ENCODE measurements at regions not wholly inside any gene's neighbourhood (a gene's known extent, or its start where the extent isn't known, plus 50 kb on each side); places are given as distances from the start of the nearest gene placed in this dataset.

DNA sequence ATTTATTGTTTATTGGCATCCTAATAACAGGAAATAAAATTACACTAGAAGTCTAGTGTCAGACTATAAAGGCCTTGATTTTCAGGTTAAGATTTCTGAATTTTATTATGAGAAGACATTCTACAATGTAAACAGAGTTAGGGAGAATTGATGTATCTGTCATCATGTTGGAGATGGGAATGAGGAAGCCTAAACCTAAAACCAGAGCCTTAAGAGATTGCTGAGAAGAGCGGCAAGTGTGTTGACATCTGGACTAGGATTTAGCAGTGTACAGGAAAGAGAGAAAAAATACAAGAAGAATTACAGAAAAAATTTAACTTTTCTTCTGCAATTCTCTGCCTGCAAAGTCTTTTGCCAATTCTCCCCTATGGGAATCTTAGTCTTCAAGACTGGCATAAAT lies 525.5 kb downstream of the NR2F1-AS1 start:
- TF ChIP-seq GATA2 (IDR thresholded peaks at IDR 0.05; ENCODE audit: low read depth, low read length) = no peak
- no peak for TF ChIP-seq GATA3 (IDR thresholded peaks at IDR 0.05; ENCODE audit: low read depth, low read length)

DNA sequence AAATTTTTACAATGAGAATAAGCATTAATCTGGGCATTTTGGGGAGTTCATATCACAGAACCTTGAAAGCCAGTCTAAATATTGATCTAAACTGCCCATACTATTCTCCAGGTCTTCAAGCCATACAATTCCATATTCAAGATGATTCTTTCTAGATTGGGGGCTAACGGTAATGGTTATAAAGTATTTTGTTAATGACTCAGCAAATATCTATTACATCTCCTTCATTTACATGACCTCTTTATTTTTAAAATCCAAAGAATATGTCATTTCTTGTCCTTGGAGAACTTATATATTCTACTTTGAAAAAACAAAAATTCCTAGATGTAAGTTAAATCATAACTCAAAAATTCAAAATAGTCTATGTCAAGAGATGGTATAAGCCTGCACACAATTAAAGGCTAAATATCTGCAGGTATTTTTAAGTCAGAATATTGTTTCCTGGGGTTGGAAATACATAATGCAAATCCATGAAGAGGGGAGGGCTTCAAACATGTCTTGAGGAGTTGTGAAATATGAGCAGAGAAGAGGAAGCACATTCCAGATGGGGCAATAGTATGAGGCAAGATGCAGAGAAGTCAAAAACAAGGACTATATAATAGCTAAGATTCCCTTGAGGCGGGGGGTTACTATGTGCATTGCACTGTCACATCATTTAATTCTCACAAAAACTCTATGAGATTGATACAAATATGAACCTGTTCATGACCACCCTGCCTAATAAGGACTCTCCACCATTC lies 526.4 kb downstream of the NR2F1-AS1 start:
- no peak for TF ChIP-seq GATA2 (IDR thresholded peaks at IDR 0.05; ENCODE audit: low read depth, low read length)
- TF ChIP-seq GATA3 (IDR thresholded peaks at IDR 0.05; ENCODE audit: low read depth, low read length) = no peak

DNA sequence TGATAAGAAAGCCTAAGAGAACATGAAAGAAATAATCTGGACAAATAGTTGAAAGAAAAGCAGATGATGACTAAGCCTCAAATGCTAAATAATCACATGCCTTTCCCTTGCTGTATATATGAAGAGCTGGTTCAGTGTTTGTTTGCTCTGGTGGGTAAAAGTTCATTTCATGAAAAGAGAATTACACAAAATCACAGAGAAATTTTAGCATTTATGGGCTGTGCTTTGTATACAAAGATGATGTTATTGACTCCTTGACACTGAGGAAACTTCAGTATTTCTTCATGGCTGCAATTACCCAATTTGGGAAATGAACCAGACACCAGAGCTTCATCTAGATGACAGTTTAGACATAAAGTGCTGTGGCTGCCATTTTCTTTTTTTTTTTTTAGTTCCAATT lies 527.2 kb downstream of the NR2F1-AS1 start:
- TF ChIP-seq GATA2 (IDR thresholded peaks at IDR 0.05; ENCODE audit: low read depth, low read length) = no peak
- no peak for TF ChIP-seq GATA3 (IDR thresholded peaks at IDR 0.05; ENCODE audit: low read depth, low read length)

DNA sequence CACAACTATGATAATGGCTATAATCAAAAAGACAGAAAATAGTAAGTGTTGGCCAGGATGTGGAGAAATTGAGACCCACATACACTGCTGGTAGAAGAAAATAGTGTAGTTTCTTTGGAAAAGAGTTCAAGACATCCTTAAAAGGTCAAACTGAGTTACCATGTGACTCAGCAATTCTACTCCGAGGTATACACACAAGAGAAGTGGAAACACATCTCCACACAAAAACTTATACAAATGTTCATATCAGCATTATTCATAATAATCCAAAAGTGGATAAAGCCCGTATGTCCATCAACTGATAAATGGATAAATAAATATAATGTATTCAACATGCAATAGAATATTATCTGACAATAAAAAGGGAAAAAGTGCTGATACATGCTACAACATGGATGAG lies 532.2 kb downstream of the NR2F1-AS1 start:
- TF ChIP-seq GATA2 (IDR thresholded peaks at IDR 0.05; ENCODE audit: low read depth, low read length) (no peak), GATA3 (IDR thresholded peaks at IDR 0.05; ENCODE audit: low read depth, low read length) (no peak)

DNA sequence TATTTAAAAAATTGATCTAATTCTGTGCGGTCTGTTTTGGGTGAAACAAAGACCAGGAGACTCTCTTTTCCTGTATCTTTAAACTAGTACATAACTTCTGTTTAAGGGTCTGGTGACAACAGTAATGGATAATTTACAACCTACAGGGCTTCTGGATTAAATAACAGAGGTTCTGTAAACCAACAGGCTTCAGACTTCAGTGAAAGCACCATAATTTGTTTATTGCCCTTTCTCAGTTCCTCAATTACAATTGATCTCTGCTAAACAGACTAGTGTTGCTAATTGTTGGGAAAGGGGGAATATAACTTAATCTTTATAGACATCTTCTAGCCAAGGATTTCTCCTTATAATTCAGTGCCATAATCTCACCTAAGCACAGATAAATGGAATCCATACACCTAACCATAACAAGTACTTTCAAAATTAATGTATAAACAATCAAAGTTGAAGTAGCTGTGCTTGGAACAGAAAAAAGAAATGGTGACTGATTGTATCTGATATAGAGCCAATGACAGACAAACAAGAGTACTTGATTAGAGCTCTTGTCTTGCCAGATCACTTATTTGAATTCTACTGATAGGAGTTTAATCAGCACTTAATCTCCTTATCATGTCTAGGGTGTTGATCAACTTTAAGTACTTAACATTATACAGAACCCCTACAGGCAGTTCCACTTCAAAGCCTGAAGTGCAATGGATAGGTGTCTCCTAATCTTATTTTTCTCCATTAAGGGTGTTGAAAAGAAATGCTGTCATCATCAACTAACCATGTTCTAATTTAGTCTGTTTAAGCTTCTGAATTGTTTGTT lies 536.0 kb downstream of the NR2F1-AS1 start:
- TF ChIP-seq GATA3 (IDR thresholded peaks at IDR 0.05; ENCODE audit: low read depth, low read length) (peak; percentile 96), GATA2 (IDR thresholded peaks at IDR 0.05; ENCODE audit: low read depth, low read length) (peak; percentile 71)

DNA sequence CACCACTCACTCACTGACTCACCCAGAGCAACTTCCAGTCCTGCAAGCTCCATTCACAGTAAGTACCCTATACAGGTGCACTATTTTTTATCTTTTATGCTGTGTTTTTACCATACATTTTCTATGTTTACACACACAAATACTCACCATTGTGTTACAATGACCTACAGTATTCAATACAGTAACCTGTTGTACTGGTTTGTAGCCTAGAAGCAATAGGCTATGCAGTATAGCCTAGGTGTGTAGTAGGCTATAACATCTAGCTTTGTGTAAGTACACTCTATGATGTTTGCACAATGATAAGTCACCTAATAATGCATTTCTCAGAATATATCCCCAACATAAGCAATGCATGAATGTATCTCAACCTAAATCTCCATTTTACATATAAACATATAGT lies 541.1 kb downstream of the NR2F1-AS1 start:
- TF ChIP-seq GATA3 (IDR thresholded peaks at IDR 0.05; ENCODE audit: low read depth, low read length) (no peak), GATA2 (IDR thresholded peaks at IDR 0.05; ENCODE audit: low read depth, low read length) (no peak)

DNA sequence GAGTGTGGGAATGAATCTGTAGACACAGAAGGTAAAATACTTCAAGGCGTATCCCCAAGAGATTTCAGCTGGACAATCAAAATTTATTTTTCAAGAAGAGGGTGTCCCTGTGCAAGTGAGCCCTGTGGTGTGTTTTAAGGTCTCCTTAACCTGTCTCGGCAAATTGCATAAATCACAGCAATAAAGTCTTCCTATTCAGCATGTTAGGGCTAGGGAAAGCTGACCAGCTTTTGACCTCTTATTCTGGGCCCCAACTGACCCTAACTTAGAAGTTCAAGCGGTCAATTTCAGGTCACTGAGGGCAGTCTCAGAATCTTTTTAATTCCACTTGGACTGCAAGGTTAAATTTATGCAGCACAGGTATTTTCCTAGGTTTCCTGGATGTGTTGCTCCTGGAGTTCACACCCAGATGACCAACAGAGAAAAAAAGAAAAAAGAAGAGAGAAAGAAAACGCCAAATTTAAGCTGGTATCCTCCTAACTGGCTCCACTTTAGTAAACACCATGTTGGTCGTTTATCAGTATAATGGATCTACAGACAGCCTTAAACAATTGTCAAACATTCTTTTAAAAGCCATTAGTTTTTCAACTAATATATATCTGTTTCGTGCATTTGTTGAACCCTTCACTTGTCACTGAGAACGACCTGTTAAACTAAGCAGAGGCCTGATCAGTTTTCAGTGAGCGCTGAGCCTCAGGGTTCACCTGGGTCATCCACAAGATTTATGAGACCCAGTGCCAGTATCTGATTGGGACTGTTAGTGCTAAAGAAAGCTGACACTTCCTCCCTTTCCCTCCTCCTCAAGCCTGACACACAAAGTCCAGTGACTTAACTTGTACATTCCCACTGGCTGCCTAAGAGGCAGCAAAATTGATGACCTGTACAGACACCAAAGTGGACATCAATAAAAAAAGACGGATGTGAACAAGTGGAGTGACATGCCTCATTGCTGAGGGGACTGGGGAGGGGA lies 546.1 kb downstream of the NR2F1-AS1 start:
- TF ChIP-seq GATA2 (IDR thresholded peaks at IDR 0.05; ENCODE audit: low read depth, low read length) = no peak
- no peak for TF ChIP-seq GATA3 (IDR thresholded peaks at IDR 0.05; ENCODE audit: low read depth, low read length)

DNA sequence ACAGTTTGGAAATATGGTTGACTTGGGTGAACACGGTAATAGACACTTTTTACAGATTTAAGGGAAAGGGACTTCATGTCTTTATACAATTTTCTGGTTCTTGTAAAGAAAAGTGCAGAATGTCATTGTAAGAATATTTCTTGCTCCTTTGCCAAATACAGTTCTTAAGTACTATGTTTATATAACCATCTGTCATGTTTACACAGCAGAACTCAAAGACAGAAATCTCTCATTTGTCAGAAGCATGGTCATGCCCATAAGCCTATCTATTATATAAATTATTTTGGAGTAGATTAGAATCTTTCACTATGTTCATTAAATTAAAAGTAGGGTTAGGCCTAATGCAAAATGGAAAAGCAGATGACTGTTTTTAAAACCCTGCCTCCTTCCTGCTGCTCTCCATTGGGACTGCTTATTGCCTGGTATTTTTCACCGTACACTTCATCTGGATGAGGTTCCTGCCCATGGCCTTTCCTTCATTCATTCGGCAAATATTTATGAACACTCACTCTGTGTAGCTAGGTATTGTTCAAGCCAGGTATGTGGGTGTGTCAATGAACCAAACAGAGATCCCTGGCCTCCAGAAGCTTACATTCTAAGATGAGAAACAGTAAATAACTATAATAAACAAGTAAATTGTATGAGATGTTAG lies 558.1 kb downstream of the NR2F1-AS1 start:
- TF ChIP-seq GATA2 (IDR thresholded peaks at IDR 0.05; ENCODE audit: low read depth, low read length) (no peak), GATA3 (IDR thresholded peaks at IDR 0.05; ENCODE audit: low read depth, low read length) (no peak)

DNA sequence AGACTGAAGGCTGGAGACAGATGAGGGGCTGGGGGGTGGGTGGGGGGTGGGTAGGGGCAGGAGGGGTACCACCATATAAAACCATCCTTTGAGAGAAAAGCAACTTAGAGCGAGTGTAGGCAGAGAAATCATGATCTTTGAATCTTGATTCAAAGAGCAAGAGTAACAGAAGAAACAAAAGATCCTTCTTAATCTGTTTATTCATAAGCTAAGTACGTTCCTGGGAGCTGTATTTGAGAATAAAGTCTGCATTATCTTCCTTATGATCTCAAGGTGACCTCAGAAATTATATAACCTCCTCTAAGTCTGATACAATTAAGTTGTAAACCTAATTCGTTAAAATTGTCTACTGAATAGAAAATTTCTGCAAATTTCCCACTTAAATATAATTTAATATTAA lies 558.8 kb downstream of the NR2F1-AS1 start:
- TF ChIP-seq GATA3 (IDR thresholded peaks at IDR 0.05; ENCODE audit: low read depth, low read length) (no peak), GATA2 (IDR thresholded peaks at IDR 0.05; ENCODE audit: low read depth, low read length) (no peak)

DNA sequence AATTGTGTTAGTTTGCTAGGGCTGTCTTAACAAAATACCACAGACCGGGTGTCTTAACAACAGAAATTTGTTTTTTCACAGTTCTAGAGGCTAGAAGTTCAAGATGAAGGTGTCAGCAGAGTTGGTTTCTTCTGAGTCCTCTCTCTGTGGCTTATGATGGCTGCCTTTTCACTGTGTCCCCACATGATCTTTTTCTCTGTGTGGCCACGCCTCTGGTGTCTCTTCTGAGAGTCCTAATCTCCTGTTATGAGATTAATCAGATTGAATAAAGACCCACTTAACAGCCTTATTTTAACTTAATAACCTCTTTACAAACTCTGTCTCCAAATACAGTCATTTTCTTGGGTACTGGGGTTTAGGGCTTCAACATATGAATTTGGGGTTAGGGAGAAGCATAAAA lies 561.1 kb downstream of the NR2F1-AS1 start:
- TF ChIP-seq GATA2 (IDR thresholded peaks at IDR 0.05; ENCODE audit: low read depth, low read length) = no peak
- no peak for TF ChIP-seq GATA3 (IDR thresholded peaks at IDR 0.05; ENCODE audit: low read depth, low read length)

DNA sequence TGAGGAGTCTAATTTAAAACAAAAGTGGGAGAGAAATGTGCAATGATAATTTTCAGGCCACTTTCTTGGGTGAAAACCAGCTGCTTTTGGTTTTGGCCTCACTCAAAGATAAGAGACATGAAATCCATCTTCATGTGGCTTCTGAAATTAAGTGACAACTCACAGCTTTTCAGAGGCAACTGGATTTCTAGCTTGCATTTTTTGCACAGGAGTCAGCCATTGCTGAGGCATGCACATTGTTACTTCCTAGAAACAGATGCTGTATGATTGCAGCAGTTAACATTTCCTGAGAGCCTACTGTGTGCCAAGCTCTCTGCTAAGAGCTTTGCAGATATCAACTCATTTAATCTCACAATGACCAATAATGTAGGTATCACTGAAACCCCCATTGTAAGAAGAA lies 562.6 kb downstream of the NR2F1-AS1 start:
- TF ChIP-seq GATA2 (IDR thresholded peaks at IDR 0.05; ENCODE audit: low read depth, low read length) (no peak), GATA3 (IDR thresholded peaks at IDR 0.05; ENCODE audit: low read depth, low read length) (no peak)

DNA sequence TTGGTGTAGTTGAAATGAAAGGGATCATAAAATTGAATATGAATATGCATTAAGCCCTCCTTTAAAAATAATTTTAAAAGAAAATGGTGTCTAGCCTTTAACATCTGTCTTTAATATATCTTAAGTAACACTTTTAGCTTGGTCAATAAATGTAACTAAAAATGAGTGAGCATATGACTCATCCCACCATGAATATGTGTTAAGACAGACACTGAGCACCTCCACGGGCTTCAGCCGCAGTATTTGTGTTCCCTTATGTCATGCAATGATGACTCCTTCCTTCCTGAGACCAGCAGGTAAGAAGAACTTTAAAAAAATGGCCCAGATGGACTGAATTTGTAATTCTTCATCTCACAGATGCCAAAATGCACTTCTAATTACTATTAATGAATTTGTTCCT lies 563.2 kb downstream of the NR2F1-AS1 start:
- TF ChIP-seq GATA2 (IDR thresholded peaks at IDR 0.05; ENCODE audit: low read depth, low read length) (no peak), GATA3 (IDR thresholded peaks at IDR 0.05; ENCODE audit: low read depth, low read length) (no peak)

DNA sequence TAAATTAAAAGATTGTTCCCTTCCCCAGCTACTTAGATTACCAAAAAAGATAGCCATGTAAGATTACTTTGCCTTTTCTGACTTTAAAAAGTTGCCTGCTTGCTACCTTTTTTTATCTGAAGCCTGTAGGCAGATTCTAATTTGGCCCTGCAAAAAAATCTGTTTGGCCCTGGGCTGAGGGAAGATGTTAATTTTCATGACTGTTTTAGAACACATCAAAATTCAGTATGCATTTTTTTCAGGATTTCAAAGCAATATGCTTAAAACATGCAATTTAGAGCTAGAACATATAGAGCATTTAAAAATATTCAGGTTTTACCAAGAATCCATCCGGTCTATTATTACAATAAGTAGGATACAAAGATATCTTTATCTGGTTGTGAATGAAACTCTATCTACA lies 563.6 kb downstream of the NR2F1-AS1 start:
- no peak for TF ChIP-seq GATA2 (IDR thresholded peaks at IDR 0.05; ENCODE audit: low read depth, low read length)
- TF ChIP-seq GATA3 (IDR thresholded peaks at IDR 0.05; ENCODE audit: low read depth, low read length) = no peak
